Right cardiac atrium (tissue), 5 donors: ENCODE measurements at regions not wholly inside any gene's neighbourhood (a gene's known extent, or its start where the extent isn't known, plus 50 kb on each side); places are given as distances from the start of the nearest gene placed in this dataset.

Source experiments
- ATAC-seq, 2 donors: fragments of 200-7000 bp; cut with Tn5 transposase; one replicate each; pipeline versions ENCODE4 v1.8.0 to v1.9.1; 2020; ENCODE audit warnings: moderate library complexity in 2 of 2, mild to moderate bottlenecking in 1 of 2
- DNase-seq, 3 donors: peaks; one replicate each; pipeline ENCODE4 v3.0.0-alpha.2; 2020
- H3K27ac ChIP-seq: one replicate; pipeline ENCODE4 v1.5.1; 2013; ENCODE audit warnings: mild to moderate bottlenecking, low read length, control low read depth, moderate library complexity
- H3K27me3 ChIP-seq: one replicate; pipeline ENCODE4 v1.6.1; 2013; ENCODE audit not compliant: control insufficient read depth, insufficient read depth
- H3K4me1 ChIP-seq: one replicate; pipeline ENCODE4 v1.6.1; 2013; ENCODE audit warnings: low read length; ENCODE audit not compliant: control insufficient read depth, insufficient read depth
- H3K4me3 ChIP-seq: one replicate; pipeline ENCODE4 v1.5.1; 2013; ENCODE audit warnings: low read length, control low read depth
- H3K9me3 ChIP-seq: one replicate; pipeline ENCODE4 v1.6.1; 2013; ENCODE audit warnings: low read length; ENCODE audit not compliant: control insufficient read depth
- WGBS: extraction: QIAGEN DNeasy Blood & Tissue Kit; methylation state at CpG from one replicate; pipeline ENCODE4 v1.1.7; 2013; 5-methylcytosine and 5-hydroxymethylcytosine counted together
- intact Hi-C, 4 donors: fragments of 100-400 bp; cut with DNase I; formaldehyde crosslinking; loops; one replicate each; pipeline versions ENCODE4 v1.11.0 to v1.14.0; 2022 to 2023
- donor health status: healthy with polysubstance abuse.
- donor health status: DM: no; HTN: yes; CAD: no.
- donor health status: DM: no; HTN: no; CAD: no.
- donor health status: DM: no; HTN: yes; CAD: no; lungs with severe emphysema.
- donor health status: DM: yes; HTN: yes; CAD: no.

DNA sequence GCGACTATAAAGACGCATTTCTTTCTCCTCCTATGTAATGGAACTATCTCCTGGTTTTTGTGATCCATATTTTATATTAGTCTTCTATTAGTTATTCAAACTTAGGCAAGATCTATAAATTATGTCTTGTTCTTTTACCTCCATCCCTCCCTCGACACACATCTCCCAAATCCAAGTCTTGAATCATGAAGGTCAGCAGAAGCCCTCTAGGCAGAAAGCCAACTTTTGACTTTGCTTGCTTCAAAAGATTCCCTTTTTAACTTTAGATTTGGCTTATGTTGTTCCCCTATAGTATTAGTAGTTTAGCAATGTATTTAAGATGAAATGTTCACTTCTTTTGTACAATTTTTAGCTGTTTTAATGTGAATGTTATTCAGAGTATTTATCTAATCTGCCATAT is 689.8 kb downstream of the SLC6A15 start:
- 79% methylated on average over 3 of the region's 3 CpGs for WGBS
- ATAC-seq, result no peak
- H3K4me1 ChIP-seq, result no peaks in the 10 kb centered on the region
- no peaks in the 10 kb centered on the region for H3K27me3 ChIP-seq
- H3K9me3 ChIP-seq, result no peaks in the 10 kb centered on the region
- DNase-seq, result no peak
- intact Hi-C loops, result no loop called here
- no peak overlapping the region for H3K27ac ChIP-seq
- no peak overlapping the region for H3K4me3 ChIP-seq

DNA sequence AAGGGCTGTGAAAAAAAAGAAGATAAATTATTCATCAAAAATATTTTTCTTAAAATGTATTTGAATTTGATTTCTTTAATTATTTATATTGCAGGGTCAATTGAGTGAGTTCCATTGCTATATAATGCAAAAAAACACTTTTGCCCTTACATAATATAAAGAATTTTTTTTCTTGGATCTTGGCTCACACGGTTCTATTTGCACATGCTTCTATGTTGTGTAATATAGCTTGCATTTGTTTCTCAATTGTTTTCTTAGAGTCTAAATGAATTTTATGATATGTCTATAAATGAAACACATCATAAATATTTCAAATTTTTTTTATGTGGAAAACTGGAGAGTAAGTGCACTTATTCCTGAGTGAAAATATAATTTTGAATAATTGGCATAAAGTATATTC is 694.2 kb downstream of the SLC6A15 start:
- Histone ChIP-seq H3K27ac (no peak overlapping the region), H3K27me3 (no peaks in the 10 kb centered on the region), H3K4me1 (no peaks in the 10 kb centered on the region), H3K4me3 (no peak overlapping the region), H3K9me3 (no peaks in the 10 kb centered on the region)
- DNase-seq (no peak), ATAC-seq (no peak)
- 83% methylated on average over 1 of the region's 1 CpG for WGBS
- intact Hi-C loops, result no loop called here

DNA sequence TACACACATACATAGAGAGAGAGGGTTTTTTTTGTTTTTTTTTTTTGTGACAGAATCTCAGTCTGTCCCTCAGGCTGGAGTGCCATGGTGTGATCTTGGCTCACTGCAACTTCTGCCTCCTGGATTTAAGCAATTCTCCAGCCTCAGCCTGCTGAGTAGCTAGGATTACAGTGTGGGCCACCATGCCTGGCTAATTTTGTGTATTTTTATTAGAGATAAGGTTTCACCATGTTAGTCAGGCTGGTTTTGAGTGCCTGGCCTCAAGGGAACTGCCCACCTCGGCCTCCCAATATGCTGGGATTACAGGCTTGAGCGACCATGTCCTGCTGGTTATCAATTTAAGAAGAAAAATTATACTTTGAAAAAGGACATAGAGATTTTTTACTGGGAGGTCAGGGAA is 710.6 kb downstream of the SLC6A15 start:
- WGBS, result 53% methylated on average over 2 of the region's 2 CpGs
- H3K27ac ChIP-seq, result no peak overlapping the region
- DNase-seq (no peak), ATAC-seq (no peak)
- no peaks in the 10 kb centered on the region for H3K27me3 ChIP-seq
- intact Hi-C loops, result no loop called here
- H3K9me3 ChIP-seq, result no peaks in the 10 kb centered on the region
- H3K4me1 ChIP-seq, result no peaks in the 10 kb centered on the region
- no peak overlapping the region for H3K4me3 ChIP-seq

DNA sequence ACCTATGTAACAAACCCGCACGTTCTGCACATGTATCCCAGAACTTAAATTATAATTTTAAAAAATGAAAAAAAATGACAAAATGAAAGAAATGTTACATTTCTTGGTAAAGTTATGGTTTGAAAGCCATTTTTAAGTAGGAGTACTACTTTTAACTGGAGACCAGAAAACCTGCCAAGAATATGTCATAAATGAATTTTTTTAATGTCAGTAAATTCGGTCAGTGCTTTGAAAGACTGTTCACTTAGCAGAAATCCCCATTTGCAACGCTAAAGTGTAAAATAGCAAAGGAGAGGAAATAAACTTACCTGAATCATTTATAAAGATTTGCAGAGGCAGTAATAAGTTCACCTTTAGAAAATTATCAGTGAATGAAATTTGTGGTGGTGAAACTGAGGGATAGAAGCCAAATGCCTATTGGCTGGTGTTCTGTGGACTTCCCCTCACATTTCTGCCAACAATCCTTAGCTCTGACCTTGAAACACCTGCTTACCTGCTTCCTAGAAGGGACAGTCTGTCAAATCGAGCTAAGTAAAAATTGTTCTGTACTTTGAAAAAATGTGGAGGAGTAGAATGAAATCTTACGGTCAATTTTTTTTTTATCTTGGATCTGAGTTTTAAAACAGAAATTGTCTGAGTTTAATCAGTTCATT is 714.2 kb downstream of the SLC6A15 start:
- no peak for DNase-seq
- ATAC-seq, result no peak
- no peaks in the 10 kb centered on the region for H3K4me1 ChIP-seq
- intact Hi-C loops, result no loop called here
- 64% methylated on average over 6 of the region's 6 CpGs for WGBS
- H3K9me3 ChIP-seq, result no peaks in the 10 kb centered on the region
- H3K27ac ChIP-seq, result no peak overlapping the region
- H3K4me3 ChIP-seq, result no peak overlapping the region
- no peaks in the 10 kb centered on the region for H3K27me3 ChIP-seq

DNA sequence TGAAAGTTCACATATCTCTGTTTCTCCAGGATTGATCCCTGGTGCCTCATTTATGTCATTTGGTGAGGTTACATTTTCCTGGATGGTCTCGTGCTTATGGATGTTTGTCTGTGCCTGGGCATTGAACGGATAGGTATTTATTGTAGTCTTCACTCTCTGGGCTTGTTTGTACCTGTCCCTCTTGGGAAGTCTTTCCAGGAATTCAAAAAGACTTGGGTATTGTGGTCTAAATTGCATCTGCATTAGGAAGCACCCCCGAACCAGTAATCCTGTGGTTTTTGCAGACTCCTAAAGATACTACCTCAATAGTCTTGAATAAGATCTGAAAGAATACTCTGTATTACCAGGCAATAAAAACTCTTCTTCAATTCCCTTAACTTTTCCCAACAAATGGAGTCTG is 720.8 kb downstream of the SLC6A15 start:
- Histone ChIP-seq H3K9me3 (no peaks in the 10 kb centered on the region), H3K27ac (no peak overlapping the region), H3K27me3 (no peaks in the 10 kb centered on the region), H3K4me3 (no peak overlapping the region), H3K4me1 (no peaks in the 10 kb centered on the region)
- no peak for DNase-seq
- no peak for ATAC-seq
- intact Hi-C loops, result no loop called here
- WGBS, result 70% methylated on average over 3 of the region's 3 CpGs

DNA sequence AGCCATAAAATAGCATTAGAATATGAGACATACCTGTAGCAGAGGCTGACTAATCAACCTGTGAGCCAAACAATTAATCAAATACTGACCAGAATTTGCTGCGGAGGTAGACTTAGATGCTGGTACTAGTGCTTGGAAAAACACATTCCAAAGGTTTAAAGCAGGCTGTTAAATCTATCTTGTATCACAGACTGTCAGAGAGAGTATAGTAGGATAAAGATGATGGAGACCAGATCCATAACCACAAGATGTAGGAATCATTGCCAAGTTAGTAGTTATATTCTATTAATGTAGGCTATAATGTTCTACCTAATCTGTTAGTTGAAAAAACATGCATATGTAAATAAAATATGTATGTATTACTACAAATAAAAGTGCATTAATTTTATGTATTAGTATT is 726.2 kb downstream of the SLC6A15 start:
- DNase-seq, result no peak
- intact Hi-C loops, result no loop called here
- Histone ChIP-seq H3K4me3 (no peak overlapping the region), H3K27me3 (no peaks in the 10 kb centered on the region), H3K9me3 (no peaks in the 10 kb centered on the region), H3K27ac (no peak overlapping the region), H3K4me1 (no peaks in the 10 kb centered on the region)
- WGBS, result 52% methylated on average over 1 of the region's 1 CpG
- ATAC-seq, result no peak

DNA sequence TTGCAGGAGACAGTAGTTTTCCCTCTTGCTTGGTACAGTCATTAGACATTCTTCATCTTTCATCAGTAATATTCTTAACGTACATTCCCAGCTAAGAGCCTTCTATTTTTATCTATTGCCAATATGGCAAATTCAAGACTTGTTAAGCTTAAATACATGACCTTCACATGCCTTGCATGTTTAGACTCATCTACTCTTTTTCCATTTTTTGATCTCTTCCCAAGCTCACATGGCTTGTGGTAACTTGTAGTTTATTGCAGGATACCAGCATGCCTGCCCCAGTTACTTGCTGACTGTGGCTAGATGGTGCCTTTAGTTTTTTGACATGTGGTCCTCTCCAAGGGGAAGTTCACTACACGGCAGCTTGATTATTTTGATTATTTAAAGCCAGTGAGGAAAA is 729.0 kb downstream of the SLC6A15 start:
- Histone ChIP-seq H3K27me3 (no peaks in the 10 kb centered on the region), H3K4me3 (no peak overlapping the region), H3K4me1 (no peaks in the 10 kb centered on the region), H3K27ac (no peak overlapping the region), H3K9me3 (no peaks in the 10 kb centered on the region)
- DNase-seq, result no peak
- intact Hi-C loops, result no loop called here
- WGBS, result 58% methylated on average over 2 of the region's 2 CpGs
- no peak for ATAC-seq

DNA sequence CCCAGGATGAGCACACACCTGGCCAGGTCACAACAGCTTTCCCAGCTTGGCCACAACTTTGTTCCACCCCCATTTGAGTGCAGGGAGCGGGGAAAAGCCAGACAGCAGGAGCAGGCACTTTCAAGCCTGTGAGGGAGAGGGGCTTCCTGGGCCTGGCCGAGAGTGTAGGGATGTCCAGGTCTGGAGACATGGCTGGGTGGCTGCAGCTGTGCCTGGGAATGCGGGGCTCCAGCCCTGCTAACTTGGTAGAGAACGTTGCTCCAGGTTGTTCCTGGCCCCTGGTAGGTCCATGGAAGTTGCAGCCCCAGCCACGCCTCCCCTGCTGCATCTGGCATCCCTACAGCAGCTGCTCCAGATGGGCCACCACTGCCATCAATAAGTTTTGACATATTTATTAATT is 738.5 kb downstream of the SLC6A15 start:
- WGBS, result 77% methylated on average over 5 of the region's 5 CpGs
- ATAC-seq (no peak), DNase-seq (peak in 1 of 3 donors; percentile 7)

DNA sequence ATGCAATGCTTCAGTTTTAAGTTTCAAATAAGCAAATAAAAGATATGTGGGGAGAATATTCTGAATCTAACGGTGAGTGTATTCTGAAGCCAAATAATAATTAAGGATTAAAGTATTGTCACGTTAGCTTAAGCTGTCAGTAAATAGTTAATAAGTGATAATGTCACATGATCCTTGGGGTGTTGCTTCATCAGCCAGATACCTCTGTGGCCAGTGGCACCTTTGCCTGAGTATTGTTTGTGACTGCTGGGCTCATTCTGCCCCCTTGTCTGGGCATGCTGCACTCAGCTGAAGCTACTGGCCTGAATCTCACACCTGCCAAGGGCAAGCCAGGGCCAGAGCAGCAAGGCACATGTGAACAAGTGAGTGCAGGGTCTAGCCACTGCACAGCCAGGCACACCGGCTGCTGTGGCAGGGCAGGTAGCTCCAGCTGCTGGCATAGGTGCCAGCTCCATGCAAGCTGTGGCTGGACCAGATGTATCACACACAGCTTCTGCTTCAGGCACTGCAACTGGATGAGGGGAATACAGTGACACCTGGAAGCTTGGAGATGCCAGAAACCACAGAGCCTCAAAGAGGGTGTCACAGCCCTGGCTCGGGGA is 739.7 kb downstream of the SLC6A15 start:
- 86% methylated on average over 4 of the region's 4 CpGs for WGBS
- ATAC-seq (no peak), DNase-seq (no peak)
- Histone ChIP-seq H3K4me1 (no peaks in the 10 kb centered on the region), H3K4me3 (no peak overlapping the region), H3K27me3 (no peaks in the 10 kb centered on the region), H3K27ac (no peak overlapping the region), H3K9me3 (no peaks in the 10 kb centered on the region)
- intact Hi-C loops, result no loop called here

More for the DNA sequence above, 738.5 kb downstream of the SLC6A15 start:
- Histone ChIP-seq H3K27ac (no peak overlapping the region), H3K27me3 (no peaks in the 10 kb centered on the region), H3K4me1 (no peaks in the 10 kb centered on the region), H3K9me3 (no peaks in the 10 kb centered on the region), H3K4me3 (no peak overlapping the region)
- intact Hi-C loops, result no loop called here

DNA sequence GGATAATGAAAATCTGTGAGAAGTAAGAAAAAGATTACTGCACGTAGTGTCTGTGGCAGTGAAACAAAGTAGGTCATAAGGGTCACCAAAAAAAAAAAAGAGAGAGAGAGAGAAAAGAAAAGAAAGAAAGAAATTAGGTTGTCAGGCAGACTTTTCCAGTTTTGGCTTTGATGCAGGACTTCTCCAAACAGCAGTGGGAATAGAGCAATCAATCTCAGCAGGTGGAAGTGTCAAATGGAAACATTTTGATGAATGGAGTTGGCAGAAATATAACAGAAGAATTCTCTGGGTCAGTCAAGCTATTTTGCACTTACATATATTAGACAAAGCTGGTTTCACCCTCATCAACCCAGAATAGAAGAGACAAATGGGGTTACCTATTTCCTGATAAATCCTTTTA is 745.8 kb downstream of the SLC6A15 start:
- Histone ChIP-seq H3K4me3 (no peak overlapping the region), H3K27ac (no peak overlapping the region), H3K27me3 (no peaks in the 10 kb centered on the region), H3K9me3 (no peaks in the 10 kb centered on the region), H3K4me1 (no peaks in the 10 kb centered on the region)
- intact Hi-C loops, result no loop called here
- DNase-seq (no peak), ATAC-seq (no peak)
- 28% methylated on average over 1 of the region's 1 CpG for WGBS

DNA sequence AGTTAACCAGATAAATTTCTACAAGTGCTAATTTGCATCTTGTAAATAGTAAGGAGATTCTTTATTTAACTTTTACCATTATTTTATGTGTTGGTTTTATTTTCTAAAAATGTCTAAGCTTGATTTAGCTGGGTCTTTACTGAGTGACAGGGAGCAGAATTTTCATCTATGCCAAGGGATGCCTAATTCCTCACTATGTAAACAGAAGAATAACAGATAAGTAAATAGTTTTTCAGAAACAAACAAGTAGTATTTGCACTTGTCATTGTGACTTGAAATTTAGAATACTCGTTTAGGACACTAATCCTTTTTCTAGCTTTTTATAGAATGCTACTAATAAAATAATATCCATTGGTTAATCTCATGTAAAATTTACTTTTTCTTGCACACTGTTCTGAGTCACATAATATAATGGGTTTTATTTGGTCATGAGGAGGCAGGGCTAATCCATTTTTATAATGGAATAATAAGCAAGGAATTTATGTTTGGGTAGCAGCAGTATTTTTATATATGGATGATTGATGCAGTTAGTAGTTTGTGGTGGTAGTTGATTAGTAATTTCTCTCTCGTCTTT is 746.5 kb downstream of the SLC6A15 start:
- Histone ChIP-seq H3K27ac (no peak overlapping the region), H3K9me3 (no peaks in the 10 kb centered on the region), H3K27me3 (no peaks in the 10 kb centered on the region), H3K4me1 (no peaks in the 10 kb centered on the region), H3K4me3 (no peak overlapping the region)
- ATAC-seq, result no peak
- intact Hi-C loops, result no loop called here
- DNase-seq, result no peak
- 59% methylated on average over 2 of the region's 2 CpGs for WGBS
